ENCODE measurements at regions not wholly inside any gene's neighbourhood (a gene's known extent, or its start where the extent isn't known, plus 50 kb on each side); places are given as distances from the start of the nearest gene placed in this dataset.

- no peak for DNase-seq (ENCODE audit: low read depth in 2 of 2)
Measured at GRCh38 chr18:68525091-68525490, 189.8 kb downstream of the TMX3 start.

- DNase-seq (ENCODE audit: low read depth in 2 of 2), result no peak
Measured at GRCh38 chr18:68520406-68521075, 194.4 kb downstream of the TMX3 start.

DNA sequence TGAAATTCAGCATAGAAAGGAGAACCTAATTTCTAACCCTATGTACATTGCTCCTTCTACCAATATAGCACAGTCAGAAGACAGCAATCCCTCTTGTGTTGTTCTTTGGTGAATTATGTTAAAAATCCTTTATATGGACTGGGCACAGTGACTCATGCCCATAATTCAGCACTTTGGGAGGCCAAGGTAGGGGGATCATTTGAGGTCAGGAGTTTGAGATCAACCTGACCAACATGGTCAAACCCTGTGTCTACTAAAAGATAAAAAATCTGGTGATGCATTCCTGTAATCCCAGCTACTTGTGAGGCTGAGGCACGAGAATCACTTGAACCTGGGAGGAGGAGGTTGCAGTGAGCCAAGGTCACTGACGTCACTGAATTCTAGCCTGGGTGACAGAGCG, 195.6 kb downstream of the TMX3 start:
- DNase-seq (ENCODE audit: low read depth in 2 of 2), result no peak

DNA sequence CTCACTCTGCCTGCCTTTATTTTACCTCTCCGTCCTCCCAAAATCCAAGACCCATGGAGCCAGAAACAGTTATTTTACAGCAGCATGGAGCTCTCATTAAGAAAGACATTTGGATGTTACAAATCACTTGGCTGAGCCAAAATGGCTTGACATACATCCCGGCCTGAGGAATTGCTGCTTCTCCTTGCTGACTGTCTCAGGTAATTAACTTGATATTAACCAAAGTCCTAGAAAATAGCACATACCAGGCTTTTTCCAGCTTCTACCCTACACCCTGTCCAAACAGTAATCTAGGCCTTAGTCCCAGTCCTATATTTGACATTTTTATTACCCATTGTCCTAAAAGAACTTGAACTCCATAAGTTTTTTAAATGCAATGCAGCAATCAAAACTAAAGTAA, 205.0 kb downstream of the TMX3 start:
- no peak for DNase-seq (ENCODE audit: low read depth in 2 of 2)

DNA sequence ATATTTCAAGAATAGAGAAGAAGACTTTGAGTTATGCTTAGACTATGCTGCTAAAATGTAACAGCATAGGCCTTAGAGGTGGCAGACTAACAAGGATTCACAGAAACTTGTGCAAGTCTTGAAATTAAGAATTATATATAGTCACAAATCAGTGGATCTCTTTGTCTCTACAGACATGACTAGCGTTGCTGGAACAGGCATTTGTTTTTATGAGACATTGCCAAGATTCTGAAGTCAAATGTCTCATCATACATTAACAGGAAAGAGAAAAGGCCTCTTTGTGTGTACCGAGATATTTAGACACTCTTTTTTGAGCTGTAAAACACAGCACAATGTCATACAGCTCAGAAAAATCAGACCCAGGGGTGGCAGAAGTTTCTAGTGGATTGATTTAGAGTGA, 207.1 kb downstream of the TMX3 start:
- DNase-seq (ENCODE audit: low read depth in 2 of 2), result no peak

- DNase-seq (ENCODE audit: low read depth in 2 of 2), result no peak
Measured at GRCh38 chr18:68505178-68505574, 209.7 kb downstream of the TMX3 start.

DNA sequence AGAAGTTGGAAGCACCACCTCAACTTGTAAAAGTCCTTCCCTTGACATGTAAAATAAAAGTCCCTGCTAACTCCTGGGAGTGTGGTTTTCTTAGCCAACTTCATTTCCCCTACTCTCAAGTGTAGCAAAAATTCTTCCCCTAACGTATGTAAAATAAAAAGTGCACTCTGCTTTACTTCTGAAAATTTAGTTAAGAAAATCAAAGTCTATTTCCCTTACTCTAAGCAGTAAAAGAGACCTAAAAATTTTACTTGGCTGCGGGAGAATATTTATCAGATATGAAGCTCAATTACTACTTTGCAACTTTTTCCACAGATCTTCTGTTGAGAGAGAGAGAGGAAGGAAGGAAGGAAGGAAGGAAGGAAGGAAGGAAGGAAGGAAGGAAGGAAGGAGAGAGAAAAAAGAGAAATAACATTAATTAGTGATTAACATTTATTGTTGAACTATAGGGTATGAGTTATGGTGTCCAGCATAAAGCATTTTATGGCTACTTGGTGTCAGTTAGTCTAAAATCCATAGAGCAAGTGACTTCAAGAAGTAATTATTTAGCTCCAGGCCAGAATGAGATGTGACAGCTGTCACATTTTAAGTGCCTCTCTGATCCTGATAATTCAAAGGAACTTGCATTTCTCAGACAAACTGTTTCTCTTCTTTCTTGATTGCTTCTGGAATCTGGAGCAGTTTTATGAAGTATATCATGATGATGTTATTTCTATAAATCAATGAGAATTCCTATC, 210.3 kb downstream of the TMX3 start:
- DNase-seq (ENCODE audit: low read depth in 2 of 2), result no peak

DNA sequence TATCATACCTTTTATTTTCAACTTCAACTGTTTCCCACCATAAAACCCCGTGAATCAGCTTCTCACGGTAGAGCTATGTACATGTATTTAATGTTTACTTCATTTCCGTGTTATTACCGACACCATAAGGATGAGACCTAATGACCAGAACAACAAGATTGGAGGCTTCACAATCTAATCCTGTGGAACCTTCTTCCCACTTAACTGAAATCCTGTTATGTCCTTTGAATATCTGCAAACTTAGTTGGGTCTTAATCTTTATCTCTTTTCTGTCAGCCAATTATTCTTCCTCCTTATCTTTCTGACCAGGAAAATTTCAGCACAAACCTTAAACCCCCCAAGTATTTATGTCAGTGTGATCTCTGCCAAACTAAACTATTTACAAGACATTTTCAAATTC, 214.4 kb downstream of the TMX3 start:
- DNase-seq (ENCODE audit: low read depth in 2 of 2), result no peak

DNA sequence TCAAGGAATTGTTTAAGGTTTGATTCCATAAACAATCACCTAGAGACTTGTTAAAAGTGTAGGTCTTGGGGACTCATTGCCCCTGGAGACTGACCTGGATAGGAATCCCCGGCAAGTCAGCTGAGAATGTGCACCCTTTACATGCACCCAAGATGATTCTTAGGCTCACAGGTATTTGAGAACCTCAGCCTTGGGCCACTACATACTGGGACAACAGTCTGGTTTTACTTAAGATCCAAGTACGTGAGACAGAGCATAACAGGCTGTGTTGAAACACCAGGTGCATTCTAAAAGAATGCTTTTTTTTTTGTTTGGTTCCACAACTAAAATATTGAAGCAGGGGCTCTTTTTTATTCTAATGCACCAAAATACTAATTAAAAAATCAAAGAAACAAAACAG, 215.8 kb downstream of the TMX3 start:
- DNase-seq (ENCODE audit: low read depth in 2 of 2), result no peak

DNA sequence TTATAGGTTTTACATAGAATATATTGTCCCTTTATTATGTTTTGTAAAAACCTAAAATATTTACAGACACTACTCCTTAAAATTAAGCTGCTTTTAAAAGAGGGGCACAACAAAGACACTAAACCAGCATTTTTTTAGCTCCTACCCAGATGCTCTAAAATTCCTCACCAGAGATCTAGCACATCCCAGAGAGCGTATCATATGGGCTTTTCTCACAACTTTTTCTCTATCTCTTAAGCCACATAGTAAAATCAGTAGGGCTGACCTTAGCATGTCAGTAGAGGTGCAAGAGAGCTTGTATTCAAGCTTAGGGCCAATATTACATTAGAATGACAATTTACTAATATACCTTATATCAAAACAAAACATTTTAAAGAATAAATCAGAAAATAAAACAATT, 216.3 kb downstream of the TMX3 start:
- DNase-seq (ENCODE audit: low read depth in 2 of 2), result no peak

- no peak for DNase-seq (ENCODE audit: low read depth in 2 of 2)
Measured at GRCh38 chr18:68498185-68498584, 216.7 kb downstream of the TMX3 start.

DNA sequence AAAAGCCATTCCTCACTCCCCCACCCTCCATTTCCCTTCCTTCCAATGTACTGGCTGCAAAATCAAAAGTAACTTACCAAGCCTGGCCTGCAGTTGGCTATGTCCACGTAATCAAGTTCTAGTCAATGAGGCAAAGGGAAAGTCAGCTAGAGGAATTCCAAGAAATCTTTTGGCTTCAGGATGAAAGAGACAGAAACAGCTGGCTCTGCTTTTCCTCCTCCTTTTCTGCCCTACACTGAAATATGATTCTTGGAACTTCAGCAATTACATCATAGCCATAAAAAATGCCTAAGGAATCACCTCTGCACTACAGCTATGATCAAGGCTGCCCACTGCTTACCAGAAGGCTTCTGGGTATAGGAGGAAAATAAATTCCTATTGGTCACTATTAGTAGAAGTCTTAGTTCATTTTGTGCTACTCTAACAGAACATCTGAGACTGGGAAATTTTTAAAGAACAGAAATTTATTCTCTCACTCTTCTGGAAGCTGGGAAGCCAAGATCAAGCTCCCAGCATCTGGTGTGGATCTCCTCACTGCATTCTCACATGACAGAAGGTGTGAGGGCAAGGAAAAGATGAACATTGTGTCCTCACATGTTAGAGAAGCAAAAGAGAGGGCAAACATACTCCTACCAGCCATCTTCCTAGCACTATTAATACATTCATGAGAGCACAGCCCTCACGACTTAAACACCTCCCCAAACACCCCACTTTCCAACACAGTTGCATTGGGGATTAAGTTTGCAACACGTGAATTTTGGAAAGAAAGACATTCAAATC, 219.9 kb downstream of the TMX3 start:
- DNase-seq (ENCODE audit: low read depth in 2 of 2), result no peak

GRCh38 chr18:68489013-68489792, 225.7 kb downstream of the TMX3 start:
- no peak for DNase-seq (ENCODE audit: low read depth in 2 of 2)

DNA sequence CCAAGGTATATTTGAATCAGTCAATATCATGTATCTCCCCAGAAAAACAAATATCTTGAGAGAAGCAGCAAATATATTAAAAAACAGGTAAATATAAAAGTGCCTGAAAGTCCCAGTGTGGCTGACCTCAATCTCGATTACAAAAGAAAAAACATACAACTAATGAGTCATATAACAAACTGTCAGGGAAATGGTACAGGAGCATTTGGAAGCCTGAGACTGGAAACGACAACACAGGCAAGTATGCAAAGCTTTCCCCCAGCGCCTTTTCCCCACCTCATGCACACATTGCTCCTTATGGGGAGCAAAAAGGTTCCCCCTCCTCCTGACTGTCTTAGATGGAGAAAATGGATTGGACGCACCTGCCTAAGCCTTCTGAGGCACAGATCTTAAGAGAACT, 230.7 kb downstream of the TMX3 start:
- no peak for DNase-seq (ENCODE audit: low read depth in 2 of 2)

DNA sequence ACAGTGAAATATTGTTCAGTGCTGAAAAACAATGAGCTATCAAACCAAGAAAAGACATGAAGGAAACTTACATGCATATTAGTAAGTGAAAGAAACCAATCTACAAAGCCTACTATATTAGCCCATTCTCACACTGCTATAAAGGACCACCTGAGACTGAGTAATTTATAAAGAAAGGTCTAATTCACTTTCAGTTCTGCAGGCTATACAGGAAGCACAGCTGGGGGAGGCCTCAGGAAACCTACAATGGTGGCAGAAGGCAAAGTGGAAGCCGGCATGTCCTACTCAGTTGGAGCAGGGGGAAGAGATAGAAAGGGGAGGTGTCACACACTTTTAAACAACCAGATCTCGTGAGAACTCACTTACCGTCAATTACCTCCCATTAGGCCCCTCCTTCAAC, 232.1 kb downstream of the TMX3 start:
- no peak for DNase-seq (ENCODE audit: low read depth in 2 of 2)

DNA sequence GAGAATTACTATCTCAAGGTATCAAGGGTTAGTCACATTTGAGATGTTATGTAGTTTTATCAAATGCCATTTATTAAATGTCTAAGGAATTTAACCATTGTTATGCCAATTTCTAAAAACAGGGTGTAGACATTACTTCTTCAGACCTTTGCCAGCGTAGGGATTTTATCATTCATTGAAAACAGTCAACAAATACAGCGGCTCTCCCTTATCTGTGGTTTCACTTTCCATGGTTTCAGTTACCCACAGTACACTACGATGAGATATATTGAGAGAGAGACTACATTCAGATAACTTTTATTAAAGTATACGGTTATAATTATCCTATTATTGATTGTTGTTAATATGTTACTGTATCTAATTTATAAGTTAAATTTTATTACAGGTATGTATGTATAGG, 234.7 kb downstream of the TMX3 start:
- no peak for DNase-seq (ENCODE audit: low read depth in 2 of 2)

DNA sequence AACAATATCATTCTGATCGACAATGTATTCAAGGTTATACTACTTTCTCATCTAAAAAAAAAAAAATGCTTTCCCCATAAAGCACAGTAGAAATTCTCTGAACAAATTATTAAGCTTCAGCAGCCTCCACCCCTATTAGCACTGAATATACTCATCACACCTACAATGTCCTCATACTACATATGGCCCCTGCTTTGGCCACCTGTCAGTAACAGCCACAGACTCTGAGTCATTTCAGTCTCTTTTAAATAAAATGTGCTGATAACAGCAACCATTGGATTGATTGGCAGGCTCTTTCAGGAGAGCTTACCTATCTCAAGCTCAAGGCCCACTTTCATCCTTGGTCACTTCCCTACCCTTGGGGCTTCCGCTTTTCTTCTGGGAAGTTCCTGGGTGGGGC, 236.7 kb downstream of the TMX3 start:
- DNase-seq (ENCODE audit: low read depth in 2 of 2), result no peak

- DNase-seq (ENCODE audit: low read depth in 2 of 2), result no peak
Measured at GRCh38 chr18:68475883-68476282, 239.0 kb downstream of the TMX3 start.

DNA sequence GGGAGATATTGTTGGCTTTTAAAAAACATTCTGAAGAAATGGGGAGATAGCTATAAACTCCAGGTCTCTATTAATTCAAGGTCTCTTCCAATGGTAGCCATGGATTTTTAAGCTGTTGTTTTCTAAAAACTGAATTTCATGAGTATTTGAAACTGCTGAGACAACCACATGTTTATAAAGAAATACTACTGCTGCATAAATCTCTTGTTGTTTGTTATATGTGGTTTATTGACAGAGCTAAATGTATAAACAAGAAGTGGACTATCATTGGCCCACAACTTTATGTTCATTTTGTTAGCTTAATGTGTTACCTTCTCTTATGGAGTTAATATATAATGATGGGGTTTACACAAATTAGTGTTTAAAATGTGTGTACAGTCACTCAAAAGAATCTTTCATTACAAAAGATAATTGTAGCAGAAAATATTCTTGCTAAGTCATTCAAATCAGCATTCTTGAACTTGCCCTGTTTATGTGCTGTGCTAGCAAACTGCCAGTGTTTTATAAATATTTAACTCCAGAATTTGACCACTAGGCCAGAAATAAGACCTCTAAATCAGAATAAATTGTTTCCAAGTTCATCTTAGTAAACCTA, 242.1 kb downstream of the TMX3 start:
- DNase-seq (ENCODE audit: low read depth in 2 of 2), result no peak

- no peak for DNase-seq (ENCODE audit: low read depth in 2 of 2)
Measured at GRCh38 chr18:68469049-68469625, 245.8 kb downstream of the TMX3 start.

- no peak for DNase-seq (ENCODE audit: low read depth in 2 of 2)
Measured at GRCh38 chr18:68467957-68468356, 247.0 kb downstream of the TMX3 start.
